ENCODE measurements at regions not wholly inside any gene's neighbourhood (a gene's known extent, or its start where the extent isn't known, plus 50 kb on each side); places are given as distances from the start of the nearest gene placed in this dataset.

DNA sequence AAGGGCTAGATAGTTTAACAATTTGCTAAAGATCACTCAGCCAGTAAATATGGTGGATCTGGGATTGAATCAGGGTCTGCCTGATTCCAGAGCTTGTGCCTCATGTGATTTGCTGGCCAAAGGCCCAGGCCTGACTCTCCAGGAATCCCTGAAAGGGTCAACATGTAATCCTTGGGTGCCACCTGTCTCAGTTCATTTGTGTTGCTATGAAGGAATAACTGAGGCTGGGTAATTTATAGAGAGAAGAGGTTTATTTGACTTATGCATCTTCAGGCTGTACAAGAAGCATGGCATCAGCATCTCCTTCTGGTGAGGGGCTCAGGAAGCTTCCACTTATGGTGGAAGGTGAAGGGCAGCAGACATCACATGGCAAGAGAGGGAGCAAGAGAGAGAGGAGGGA, 144.9 kb downstream of the FCRL5 start (continued):
- TF ChIP-seq, protein P1, sequence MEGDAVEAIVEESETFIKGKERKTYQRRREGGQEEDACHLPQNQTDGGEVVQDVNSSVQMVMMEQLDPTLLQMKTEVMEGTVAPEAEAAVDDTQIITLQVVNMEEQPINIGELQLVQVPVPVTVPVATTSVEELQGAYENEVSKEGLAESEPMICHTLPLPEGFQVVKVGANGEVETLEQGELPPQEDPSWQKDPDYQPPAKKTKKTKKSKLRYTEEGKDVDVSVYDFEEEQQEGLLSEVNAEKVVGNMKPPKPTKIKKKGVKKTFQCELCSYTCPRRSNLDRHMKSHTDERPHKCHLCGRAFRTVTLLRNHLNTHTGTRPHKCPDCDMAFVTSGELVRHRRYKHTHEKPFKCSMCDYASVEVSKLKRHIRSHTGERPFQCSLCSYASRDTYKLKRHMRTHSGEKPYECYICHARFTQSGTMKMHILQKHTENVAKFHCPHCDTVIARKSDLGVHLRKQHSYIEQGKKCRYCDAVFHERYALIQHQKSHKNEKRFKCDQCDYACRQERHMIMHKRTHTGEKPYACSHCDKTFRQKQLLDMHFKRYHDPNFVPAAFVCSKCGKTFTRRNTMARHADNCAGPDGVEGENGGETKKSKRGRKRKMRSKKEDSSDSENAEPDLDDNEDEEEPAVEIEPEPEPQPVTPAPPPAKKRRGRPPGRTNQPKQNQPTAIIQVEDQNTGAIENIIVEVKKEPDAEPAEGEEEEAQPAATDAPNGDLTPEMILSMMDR (IDR thresholded peaks at IDR 0.05) = no peak
- TF ChIP-seq RAD21 (IDR thresholded peaks at IDR 0.05; ENCODE audit: low read length) (no peak), FOXM1 (IDR thresholded peaks at IDR 0.05; ENCODE audit: low read depth) (no peak), NRF1 (IDR thresholded peaks at IDR 0.05; ENCODE audit: low read depth, low read length) (no peak), NFIC (IDR thresholded peaks at IDR 0.05; ENCODE audit: borderline replicate concordance) (no peak), YY1 (IDR thresholded peaks at IDR 0.05; ENCODE audit: low read depth) (no peak), EP300 (IDR thresholded peaks at IDR 0.05; ENCODE audit: borderline replicate concordance in 1 of 2, low read depth in 1 of 2, low read length in 1 of 2) (no peak), GABPA (IDR thresholded peaks at IDR 0.05; ENCODE audit: low read depth) (no peak), RCOR1 (IDR thresholded peaks at IDR 0.05; ENCODE audit: low read length) (no peak), TCF12 (IDR thresholded peaks at IDR 0.05) (no peak)
- TF ChIP-seq, protein P2, sequence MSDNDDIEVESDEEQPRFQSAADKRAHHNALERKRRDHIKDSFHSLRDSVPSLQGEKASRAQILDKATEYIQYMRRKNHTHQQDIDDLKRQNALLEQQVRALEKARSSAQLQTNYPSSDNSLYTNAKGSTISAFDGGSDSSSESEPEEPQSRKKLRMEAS (IDR thresholded peaks at IDR 0.05; ENCODE audit: low read depth) = no peak
- TF ChIP-seq, protein P3, sequence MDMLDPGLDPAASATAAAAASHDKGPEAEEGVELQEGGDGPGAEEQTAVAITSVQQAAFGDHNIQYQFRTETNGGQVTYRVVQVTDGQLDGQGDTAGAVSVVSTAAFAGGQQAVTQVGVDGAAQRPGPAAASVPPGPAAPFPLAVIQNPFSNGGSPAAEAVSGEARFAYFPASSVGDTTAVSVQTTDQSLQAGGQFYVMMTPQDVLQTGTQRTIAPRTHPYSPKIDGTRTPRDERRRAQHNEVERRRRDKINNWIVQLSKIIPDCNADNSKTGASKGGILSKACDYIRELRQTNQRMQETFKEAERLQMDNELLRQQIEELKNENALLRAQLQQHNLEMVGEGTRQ (IDR thresholded peaks at IDR 0.05; ENCODE audit: borderline replicate concordance, low read depth, low read length) = no peak

DNA sequence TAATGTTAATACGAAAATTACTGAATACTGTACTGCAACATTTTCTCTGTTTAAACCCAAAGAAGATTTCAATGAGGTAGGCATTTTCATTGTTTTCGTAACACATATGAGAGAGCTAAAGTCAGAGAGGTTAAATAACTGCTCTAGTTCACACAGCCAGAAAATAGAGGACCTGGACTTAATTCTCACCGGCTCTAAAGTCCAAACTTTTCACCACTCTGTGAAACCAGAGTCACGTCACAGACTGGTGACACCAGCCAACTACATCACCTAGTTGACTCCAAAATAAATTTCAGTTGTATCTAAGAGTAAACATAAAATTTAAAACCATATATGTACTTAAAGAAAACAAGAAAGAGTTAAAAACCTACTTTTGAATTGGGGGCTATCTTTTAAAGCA, 146.7 kb downstream of the FCRL5 start:
- POLR2A ChIA-PET = no interaction called here
- no peak for DNase-seq
- 4% methylated on average over 4 of the region's 4 CpGs for WGBS (ENCODE audit: low lambda C conversion rate)
- H3K9me3 ChIP-seq = no peaks in the 10 kb centered on the region
- no peak overlapping the region for H3K27ac ChIP-seq (ENCODE audit: low read depth in 2 of 2, low read length in 1 of 2)
- H3K79me2 ChIP-seq (ENCODE audit: insufficient read depth) = no peaks in the 10 kb centered on the region
- H4K20me1 ChIP-seq (ENCODE audit: insufficient read depth) = no peaks in the 10 kb centered on the region
- no peaks in the 10 kb centered on the region for H3F3A ChIP-seq (replicated peaks; ENCODE audit: insufficient read depth)
- H3K4me3 ChIP-seq (ENCODE audit: low read depth in 2 of 2, low read length in 1 of 2) = no peak overlapping the region
- no peaks in the 10 kb centered on the region for H3K9me2 ChIP-seq
- no peaks in the 10 kb centered on the region for H3K4me1 ChIP-seq (ENCODE audit: control insufficient read depth in 1 of 2, insufficient read depth in 2 of 2, low read depth in 1 of 2, low read length in 1 of 2)
- TF ChIP-seq SIN3A (IDR thresholded peaks at IDR 0.05; ENCODE audit: borderline replicate concordance, low read depth, low read length) = no peak
- TF ChIP-seq YY1 (IDR thresholded peaks at IDR 0.05; ENCODE audit: low read depth) = no peak
- TF ChIP-seq MXI1 (IDR thresholded peaks at IDR 0.05; ENCODE audit: low read depth, low read length) = no peak
- no peak for TF ChIP-seq SMC3 (IDR thresholded peaks at IDR 0.05; ENCODE audit: low read depth, low read length)
- TF ChIP-seq NFIC (IDR thresholded peaks at IDR 0.05; ENCODE audit: borderline replicate concordance) = no peak
- TF ChIP-seq, protein P4, sequence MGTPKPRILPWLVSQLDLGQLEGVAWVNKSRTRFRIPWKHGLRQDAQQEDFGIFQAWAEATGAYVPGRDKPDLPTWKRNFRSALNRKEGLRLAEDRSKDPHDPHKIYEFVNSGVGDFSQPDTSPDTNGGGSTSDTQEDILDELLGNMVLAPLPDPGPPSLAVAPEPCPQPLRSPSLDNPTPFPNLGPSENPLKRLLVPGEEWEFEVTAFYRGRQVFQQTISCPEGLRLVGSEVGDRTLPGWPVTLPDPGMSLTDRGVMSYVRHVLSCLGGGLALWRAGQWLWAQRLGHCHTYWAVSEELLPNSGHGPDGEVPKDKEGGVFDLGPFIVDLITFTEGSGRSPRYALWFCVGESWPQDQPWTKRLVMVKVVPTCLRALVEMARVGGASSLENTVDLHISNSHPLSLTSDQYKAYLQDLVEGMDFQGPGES (IDR thresholded peaks at IDR 0.05; ENCODE audit: low read depth, low read length) = no peak
- no peak for TF ChIP-seq TAF1 (IDR thresholded peaks at IDR 0.05; ENCODE audit: borderline replicate concordance, low read depth, low read length)
- TF ChIP-seq, protein P5, sequence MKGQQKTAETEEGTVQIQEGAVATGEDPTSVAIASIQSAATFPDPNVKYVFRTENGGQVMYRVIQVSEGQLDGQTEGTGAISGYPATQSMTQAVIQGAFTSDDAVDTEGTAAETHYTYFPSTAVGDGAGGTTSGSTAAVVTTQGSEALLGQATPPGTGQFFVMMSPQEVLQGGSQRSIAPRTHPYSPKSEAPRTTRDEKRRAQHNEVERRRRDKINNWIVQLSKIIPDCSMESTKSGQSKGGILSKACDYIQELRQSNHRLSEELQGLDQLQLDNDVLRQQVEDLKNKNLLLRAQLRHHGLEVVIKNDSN (IDR thresholded peaks at IDR 0.05; ENCODE audit: borderline replicate concordance, low read depth) = no peak
- TF ChIP-seq POLR2AphosphoS5 (IDR thresholded peaks at IDR 0.05; ENCODE audit: low read depth, low read length) = no peak
- TF ChIP-seq, protein P3 (IDR thresholded peaks at IDR 0.05; ENCODE audit: borderline replicate concordance, low read depth, low read length) = no peak
- H2AFZ ChIP-seq (ENCODE audit: low read depth) = no peak overlapping the region
- no peaks in the 10 kb centered on the region for H3K36me3 ChIP-seq (replicated peaks in 1 of 2; ENCODE audit: control insufficient read depth in 1 of 2, insufficient read depth in 2 of 2, low read length in 1 of 2)
- no peak overlapping the region for H3K9ac ChIP-seq
- CTCF ChIA-PET = interaction anchor here (1.6 kb wide), 1 partner anchor 36 kb away, joined by 7 read pairs; no protein-coding TSS in a partner anchor
- H3K4me2 ChIP-seq = no peak overlapping the region
- H3K27me3 ChIP-seq (ENCODE audit: insufficient read depth) = peaks cover 10% of the 10 kb centered on the region; the same call in 1 of the 2 replicates

Measured in SK-N-SH (cell line).